Smooth muscle cell (in vitro differentiated cells): ENCODE measurements at regions not wholly inside any gene's neighbourhood (a gene's known extent, or its start where the extent isn't known, plus 50 kb on each side); places are given as distances from the start of the nearest gene placed in this dataset.

Experiments used
- DNase-seq: peaks from one replicate; lab custom pipeline; 2025; ENCODE audit not compliant: unreplicated experiment; lab: John Stamatoyannopoulos, UW
- H2AFZ ChIP-seq: fragments of 200-600 bp; sonication (generic); 2 replicates; pipeline ENCODE4 v1.6.0; 2016; ENCODE audit warnings: antibody characterized with exemption, low read depth, mild to moderate bottlenecking
- H3F3A ChIP-seq: fragments of 200-600 bp; sonication (generic); 2 replicates; pipeline ENCODE4 v1.6.0; 2017; ENCODE audit warnings: antibody characterized with exemption, low read depth
- H3K27ac ChIP-seq: fragments of 200-600 bp; sonication (generic); 2 replicates; pipeline ENCODE4 v1.5.1; 2016; ENCODE audit warnings: low read depth, mild to moderate bottlenecking
- H3K27me3 ChIP-seq: fragments of 200-600 bp; sonication (generic); 2 replicates; pipeline ENCODE4 v1.6.1; 2016; ENCODE audit warnings: low read depth, mild to moderate bottlenecking
- H3K36me3 ChIP-seq: fragments of 200-600 bp; sonication (generic); 2 replicates; pipeline ENCODE4 v1.5.1; 2016; ENCODE audit warnings: low read depth
- H3K4me1 ChIP-seq: fragments of 200-600 bp; sonication (generic); 2 replicates; pipeline ENCODE4 v1.5.1; 2016; ENCODE audit warnings: low read depth
- H3K4me2 ChIP-seq: fragments of 200-600 bp; sonication (generic); 2 replicates; pipeline ENCODE4 v1.6.0; 2016; ENCODE audit warnings: mild to moderate bottlenecking
- H3K4me3 ChIP-seq: fragments of 200-600 bp; sonication (generic); 2 replicates; pipeline ENCODE4 v1.5.1; 2016; ENCODE audit warnings: mild to moderate bottlenecking
- H3K79me2 ChIP-seq: fragments of 200-600 bp; sonication (generic); 2 replicates; pipeline ENCODE4 v1.6.0; 2016; ENCODE audit warnings: low read depth, mild to moderate bottlenecking
- H3K9ac ChIP-seq: fragments of 200-600 bp; sonication (generic); 2 replicates; pipeline ENCODE4 v1.6.0; 2016; ENCODE audit warnings: low read depth
- H3K9me3 ChIP-seq: fragments of 200-600 bp; sonication (generic); replicated peaks from 2 replicates; pipeline ENCODE4 v1.5.1; 2016; ENCODE audit warnings: low read depth
- H4K20me1 ChIP-seq: fragments of 200-600 bp; sonication (generic); 2 replicates; pipeline ENCODE4 v1.6.0; 2016; ENCODE audit warnings: low read depth
- WGBS: methylation state at CpG from one replicate; pipeline ENCODE4 v1.1.7; 2016; ENCODE audit warnings: low lambda C conversion rate; 5-methylcytosine and 5-hydroxymethylcytosine counted together
- TF ChIP-seq, protein P1 (sequence below): fragments of 200-600 bp; sonication (generic); IDR thresholded peaks from 2 replicates; pipeline ENCODE4 v1.5.1; 2017; ENCODE audit warnings: borderline replicate concordance, mild to moderate bottlenecking, antibody characterized with exemption; ENCODE audit not compliant: insufficient read depth, poor library complexity, severe bottlenecking

DNA sequence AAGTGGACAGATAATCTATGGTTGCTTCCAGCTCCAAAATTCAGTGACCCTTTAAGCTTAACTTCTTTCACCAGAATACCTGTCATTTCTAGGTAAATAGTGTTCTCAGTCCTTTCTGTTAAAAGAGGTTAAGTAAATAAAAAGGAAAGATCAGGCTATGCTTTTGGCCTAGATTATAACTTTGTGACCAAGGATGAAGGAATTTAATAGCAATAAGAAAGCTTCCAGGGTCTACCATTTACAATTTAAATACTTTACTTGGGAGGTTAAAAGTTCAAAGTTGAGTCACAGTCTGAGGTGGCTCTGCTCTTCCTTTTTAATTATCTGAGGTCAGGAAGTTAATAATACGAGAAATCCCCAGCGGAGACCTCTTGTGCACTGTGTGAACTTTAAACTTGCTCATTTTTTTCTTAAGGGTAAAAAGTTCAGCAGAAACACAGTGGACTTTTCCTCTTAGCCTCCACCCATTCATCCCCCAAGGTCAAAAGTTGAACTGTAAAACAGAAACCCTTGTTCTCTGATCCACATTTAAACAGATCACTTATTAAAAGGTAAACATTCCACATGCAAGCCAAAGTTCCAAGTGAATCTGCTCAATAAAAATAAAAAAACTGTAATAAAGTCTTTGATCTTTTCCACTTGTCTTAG is 187.1 kb downstream of the NRIP1 start:
- peak overlapping the region; percentile 14 for H3K4me2 ChIP-seq
- no peak for DNase-seq
- 34% methylated on average over 2 of the region's 2 CpGs for WGBS

DNA sequence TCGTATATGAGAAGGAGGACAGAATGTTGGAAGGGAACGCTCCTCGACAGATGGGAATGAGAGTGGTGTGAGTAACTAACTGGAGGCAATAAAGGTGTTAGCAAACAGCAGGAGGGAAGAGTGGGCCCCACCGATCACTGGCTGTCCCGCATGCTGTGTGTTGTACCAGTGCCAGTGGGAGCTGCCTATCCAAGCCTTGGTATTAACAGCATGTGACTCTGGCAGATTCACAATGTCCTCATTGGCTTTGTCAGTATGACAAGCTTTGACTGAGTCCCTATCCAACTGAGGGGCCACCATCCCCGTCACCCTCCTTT is 188.3 kb downstream of the NRIP1 start:
- no peaks in the 10 kb centered on the region for H3F3A ChIP-seq
- H3K79me2 ChIP-seq = no peaks in the 10 kb centered on the region
- WGBS = 89% methylated on average over 6 of the region's 6 CpGs
- no peaks in the 10 kb centered on the region for H3K36me3 ChIP-seq
- H4K20me1 ChIP-seq = no peaks in the 10 kb centered on the region
- H3K27me3 ChIP-seq = no peaks in the 10 kb centered on the region
- H3K4me3 ChIP-seq = no peak overlapping the region
- DNase-seq = no peak
- H3K9ac ChIP-seq = no peak overlapping the region
- TF ChIP-seq, protein P1, sequence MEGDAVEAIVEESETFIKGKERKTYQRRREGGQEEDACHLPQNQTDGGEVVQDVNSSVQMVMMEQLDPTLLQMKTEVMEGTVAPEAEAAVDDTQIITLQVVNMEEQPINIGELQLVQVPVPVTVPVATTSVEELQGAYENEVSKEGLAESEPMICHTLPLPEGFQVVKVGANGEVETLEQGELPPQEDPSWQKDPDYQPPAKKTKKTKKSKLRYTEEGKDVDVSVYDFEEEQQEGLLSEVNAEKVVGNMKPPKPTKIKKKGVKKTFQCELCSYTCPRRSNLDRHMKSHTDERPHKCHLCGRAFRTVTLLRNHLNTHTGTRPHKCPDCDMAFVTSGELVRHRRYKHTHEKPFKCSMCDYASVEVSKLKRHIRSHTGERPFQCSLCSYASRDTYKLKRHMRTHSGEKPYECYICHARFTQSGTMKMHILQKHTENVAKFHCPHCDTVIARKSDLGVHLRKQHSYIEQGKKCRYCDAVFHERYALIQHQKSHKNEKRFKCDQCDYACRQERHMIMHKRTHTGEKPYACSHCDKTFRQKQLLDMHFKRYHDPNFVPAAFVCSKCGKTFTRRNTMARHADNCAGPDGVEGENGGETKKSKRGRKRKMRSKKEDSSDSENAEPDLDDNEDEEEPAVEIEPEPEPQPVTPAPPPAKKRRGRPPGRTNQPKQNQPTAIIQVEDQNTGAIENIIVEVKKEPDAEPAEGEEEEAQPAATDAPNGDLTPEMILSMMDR = no peak
- H2AFZ ChIP-seq = no peak overlapping the region
- H3K9me3 ChIP-seq = no peaks in the 10 kb centered on the region
- H3K27ac ChIP-seq = no peak overlapping the region
- H3K4me2 ChIP-seq = no peak overlapping the region
- H3K4me1 ChIP-seq = peaks cover 6% of the 10 kb centered on the region

More for the DNA sequence above, 187.1 kb downstream of the NRIP1 start:
- Histone ChIP-seq H3K36me3 (no peaks in the 10 kb centered on the region), H3K27me3 (no peaks in the 10 kb centered on the region), H3F3A (no peaks in the 10 kb centered on the region), H3K9me3 (no peaks in the 10 kb centered on the region), H4K20me1 (no peaks in the 10 kb centered on the region), H3K79me2 (no peaks in the 10 kb centered on the region), H3K9ac (no peak overlapping the region), H2AFZ (no peak overlapping the region), H3K4me1 (peaks cover 6% of the 10 kb centered on the region), H3K27ac (no peak overlapping the region), H3K4me3 (no peak overlapping the region)
- TF ChIP-seq, protein P1 = no peak

DNA sequence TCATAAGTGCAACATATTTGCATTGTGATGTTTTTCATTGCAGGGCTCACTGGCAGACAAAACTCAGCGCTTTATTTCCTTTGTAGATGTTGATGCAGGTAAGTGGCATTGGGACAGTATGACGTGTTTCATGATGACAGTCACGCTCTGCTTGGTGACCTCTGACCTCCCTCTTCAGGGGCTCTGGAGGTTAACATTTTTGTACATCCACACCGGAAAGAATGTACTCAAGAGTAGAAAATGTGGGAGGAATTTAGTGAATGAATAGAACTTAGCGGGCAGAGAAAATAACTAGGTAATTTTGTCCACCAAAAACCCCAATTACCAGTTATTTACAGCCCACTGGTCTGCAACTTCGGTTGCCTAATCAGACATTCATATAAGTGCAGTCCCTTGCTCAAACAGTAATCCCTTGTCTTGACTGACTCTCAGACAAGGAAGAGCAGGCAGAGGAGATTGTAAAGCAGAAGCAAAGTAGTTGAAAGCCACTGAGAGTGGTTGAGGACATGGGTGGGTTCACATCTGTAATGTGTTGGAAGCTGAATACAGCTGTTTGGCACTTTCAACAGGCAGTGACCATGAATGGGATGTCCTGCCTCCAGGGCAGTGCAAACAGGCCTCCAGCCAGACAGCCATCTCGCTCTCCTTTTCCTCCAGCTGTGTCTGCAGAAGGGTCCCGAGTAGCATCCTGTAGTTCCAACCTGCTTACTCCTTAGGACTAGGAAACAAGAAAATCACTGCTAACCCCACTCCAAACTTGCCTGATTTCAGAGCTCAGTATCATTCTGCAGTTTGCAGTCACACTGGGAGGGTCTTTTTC is 188.9 kb downstream of the NRIP1 start:
- TF ChIP-seq, protein P1 = no peak
- Histone ChIP-seq H3K79me2 (no peaks in the 10 kb centered on the region), H3K27ac (no peak overlapping the region), H3F3A (no peaks in the 10 kb centered on the region), H3K4me3 (no peak overlapping the region), H2AFZ (no peak overlapping the region), H3K27me3 (no peaks in the 10 kb centered on the region), H4K20me1 (no peaks in the 10 kb centered on the region), H3K9me3 (no peaks in the 10 kb centered on the region), H3K9ac (no peak overlapping the region), H3K4me2 (no peak overlapping the region), H3K36me3 (no peaks in the 10 kb centered on the region), H3K4me1 (peaks cover 6% of the 10 kb centered on the region)
- DNase-seq = no peak
- 67% methylated on average over 8 of the region's 8 CpGs for WGBS
